ENCODE measurements at regions not wholly inside any gene's neighbourhood (a gene's known extent, or its start where the extent isn't known, plus 50 kb on each side); places are given as distances from the start of the nearest gene placed in this dataset.

- TF ChIP-seq CTCF (IDR thresholded peaks at IDR 0.05) (no peak), POLR2A (IDR thresholded peaks at IDR 0.05) (no peak), POLR2AphosphoS5 (IDR thresholded peaks at IDR 0.05) (no peak)
These were observed 579.0 kb downstream of the PLCL1 start for GRCh38 chr2:198383392-198383791.

All from suprapubic skin (tissue), 4 donors.